Stimulated activated CD8-positive, alpha-beta memory T cell treated with anti-CD3 and anti-CD28 coated beads, Interleukin-15, amount 100 ng/mL, for 4 hours (primary cell): ENCODE measurements at regions not wholly inside any gene's neighbourhood (a gene's known extent, or its start where the extent isn't known, plus 50 kb on each side); places are given as distances from the start of the nearest gene placed in this dataset.
"Not testable (repeated sequence)": the region's sequence is repeated elsewhere in the genome, so short reads cannot be mapped to it uniquely, and the experiment has no call there.

Source experiments
- DNase-seq, 2 donors: peaks; one replicate each; pipeline ENCODE4 v3.0.0-alpha.2; 2020; ENCODE audit warnings: low read depth in 2 of 2

GRCh38 chr4:181792641-181793040 is 450.6 kb upstream of the TENM3 start:
- no peak for DNase-seq

GRCh38 chr4:181793096-181793495 is 450.1 kb upstream of the TENM3 start:
- no peak for DNase-seq

GRCh38 chr4:181796502-181796901 is 446.7 kb upstream of the TENM3 start:
- DNase-seq = no peak

GRCh38 chr4:181798536-181798935 is 444.7 kb upstream of the TENM3 start:
- no peak for DNase-seq

- DNase-seq = no peak
Observed at GRCh38 chr4:181799561-181800069, 443.6 kb upstream of the TENM3 start.

GRCh38 chr4:181802207-181802606 is 441.0 kb upstream of the TENM3 start:
- no peak for DNase-seq

GRCh38 chr4:181807771-181808170 is 435.4 kb upstream of the TENM3 start:
- DNase-seq = no peak

GRCh38 chr4:181810711-181811110 is 432.5 kb upstream of the TENM3 start:
- DNase-seq = no peak

GRCh38 chr4:181811550-181811949 is 431.7 kb upstream of the TENM3 start:
- DNase-seq = not testable (repeated sequence)

- DNase-seq = no peak
Observed at GRCh38 chr4:181819946-181820345, 423.3 kb upstream of the TENM3 start.

- no peak for DNase-seq
Observed at GRCh38 chr4:181820553-181820952, 422.6 kb upstream of the TENM3 start.

- DNase-seq = no peak
Observed at GRCh38 chr4:181821039-181822004, 421.9 kb upstream of the TENM3 start.

- no peak for DNase-seq
Observed at GRCh38 chr4:181822005-181822375, 421.2 kb upstream of the TENM3 start.

- DNase-seq = no peak
Observed at GRCh38 chr4:181823183-181823582, 420.0 kb upstream of the TENM3 start.

GRCh38 chr4:181823645-181824044 is 419.6 kb upstream of the TENM3 start:
- no peak for DNase-seq

GRCh38 chr4:181825564-181825963 is 417.6 kb upstream of the TENM3 start:
- no peak for DNase-seq

- DNase-seq = no peak
Observed at GRCh38 chr4:181827246-181827645, 416.0 kb upstream of the TENM3 start.

GRCh38 chr4:181830404-181831035 is 412.7 kb upstream of the TENM3 start:
- DNase-seq = no peak

GRCh38 chr4:181834071-181834470 is 409.1 kb upstream of the TENM3 start:
- no peak for DNase-seq

- no peak for DNase-seq
Observed at GRCh38 chr4:181835348-181835747, 407.9 kb upstream of the TENM3 start.

- DNase-seq = no peak
Observed at GRCh38 chr4:181838253-181838652, 404.9 kb upstream of the TENM3 start.

- DNase-seq = not testable (repeated sequence)
Observed at GRCh38 chr4:181843797-181844196, 399.4 kb upstream of the TENM3 start.

GRCh38 chr4:181845617-181846016 is 397.6 kb upstream of the TENM3 start:
- DNase-seq = no peak
